ENCODE measurements at regions not wholly inside any gene's neighbourhood (a gene's known extent, or its start where the extent isn't known, plus 50 kb on each side); places are given as distances from the start of the nearest gene placed in this dataset.

- DNase-seq (ENCODE audit: low spot score) = no peak
- TF ChIP-seq CTCF (IDR thresholded peaks at IDR 0.05; ENCODE audit: borderline replicate concordance, control extremely low read depth, extremely low read depth, insufficient read depth, missing control alignments) = no peak
- in situ Hi-C loops (cut with MboI; ENCODE audit: low sequenced_read_pairs, unreplicated experiment) = no loop called here
Measured at GRCh38 chr4:128477540-128477939, 189.9 kb upstream of the PGRMC2 start.

GRCh38 chr4:128475597-128475996 is 188.0 kb upstream of the PGRMC2 start:
- DNase-seq (ENCODE audit: low spot score) = no peak
- in situ Hi-C loops (cut with MboI; ENCODE audit: low sequenced_read_pairs, unreplicated experiment) = no loop called here
- TF ChIP-seq CTCF (IDR thresholded peaks at IDR 0.05; ENCODE audit: borderline replicate concordance, control extremely low read depth, extremely low read depth, insufficient read depth, missing control alignments) = no peak

- in situ Hi-C loops (cut with MboI; ENCODE audit: low sequenced_read_pairs, unreplicated experiment) = loop anchor here (25.0 kb wide), 1 partner anchor 284 kb away; no protein-coding TSS in a partner anchor
- DNase-seq (ENCODE audit: low spot score) = no peak
- no peak for TF ChIP-seq CTCF (IDR thresholded peaks at IDR 0.05; ENCODE audit: borderline replicate concordance, control extremely low read depth, extremely low read depth, insufficient read depth, missing control alignments)
Measured at GRCh38 chr4:128471576-128471975, 184.0 kb upstream of the PGRMC2 start.

DNA sequence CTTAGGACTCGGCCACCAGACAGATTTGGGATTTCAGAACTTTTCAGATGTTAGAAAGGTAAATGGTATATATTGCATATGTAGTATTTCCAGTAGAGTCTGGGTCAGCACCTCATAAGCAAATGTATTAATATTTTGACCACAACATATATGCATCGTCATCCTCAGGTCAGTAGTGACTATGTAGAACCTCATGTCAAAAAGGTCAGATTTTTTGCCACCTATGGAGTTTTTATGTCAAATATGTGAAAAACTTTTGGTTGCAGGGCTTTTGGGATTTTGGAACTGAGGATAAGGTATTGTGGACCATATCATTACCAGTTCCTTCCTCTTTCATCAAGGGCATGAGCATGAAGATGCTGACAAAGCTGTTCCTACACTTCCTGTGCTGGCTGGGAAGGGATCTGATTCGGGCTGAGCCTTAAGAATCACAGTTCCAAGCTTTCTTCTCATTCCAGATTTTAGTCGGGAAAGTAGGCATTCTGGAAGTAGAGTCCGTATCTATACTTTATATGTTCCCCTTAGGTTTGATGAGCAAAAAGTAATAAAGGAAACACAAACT is 183.0 kb upstream of the PGRMC2 start:
- TF ChIP-seq CTCF (IDR thresholded peaks at IDR 0.05; ENCODE audit: borderline replicate concordance, control extremely low read depth, extremely low read depth, insufficient read depth, missing control alignments) = no peak
- DNase-seq (ENCODE audit: low spot score) = no peak
- in situ Hi-C loops (cut with MboI; ENCODE audit: low sequenced_read_pairs, unreplicated experiment) = loop anchor here (25.0 kb wide), 1 partner anchor 283 kb away; no protein-coding TSS in a partner anchor

GRCh38 chr4:128468123-128468989 is 180.7 kb upstream of the PGRMC2 start:
- DNase-seq (ENCODE audit: low spot score) = no peak
- TF ChIP-seq CTCF (IDR thresholded peaks at IDR 0.05; ENCODE audit: borderline replicate concordance, control extremely low read depth, extremely low read depth, insufficient read depth, missing control alignments) = no peak
- in situ Hi-C loops (cut with MboI; ENCODE audit: low sequenced_read_pairs, unreplicated experiment) = loop anchor here (25.0 kb wide), 1 partner anchor 281 kb away; no protein-coding TSS in a partner anchor

GRCh38 chr4:128465523-128465922 is 177.9 kb upstream of the PGRMC2 start:
- in situ Hi-C loops (cut with MboI; ENCODE audit: low sequenced_read_pairs, unreplicated experiment) = loop anchor here (25.0 kb wide), 1 partner anchor 278 kb away; no protein-coding TSS in a partner anchor
- no peak for TF ChIP-seq CTCF (IDR thresholded peaks at IDR 0.05; ENCODE audit: borderline replicate concordance, control extremely low read depth, extremely low read depth, insufficient read depth, missing control alignments)
- DNase-seq (ENCODE audit: low spot score) = no peak
